Breast epithelium (tissue), 4 donors: ENCODE measurements at regions not wholly inside any gene's neighbourhood (a gene's known extent, or its start where the extent isn't known, plus 50 kb on each side); places are given as distances from the start of the nearest gene placed in this dataset.

ENCODE experiments used
- DNase-seq, 2 donors: peaks; one replicate each; pipeline ENCODE4 v3.0.0-alpha.2; 2019; ENCODE audit warnings: low spot score in 2 of 2
- H3K27ac ChIP-seq, 2 donors: fragments of 200-600 bp; sonication (generic) in 1 of 2; one replicate each; pipeline ENCODE4 v1.5.1; 2016 to 2019; ENCODE audit warnings: mild to moderate bottlenecking in 1 of 2
- H3K27me3 ChIP-seq, 2 donors: fragments of 200-600 bp; sonication (generic) in 1 of 2; one replicate each; pipeline versions ENCODE4 v1.5.1 to v1.6.0; 2017 to 2019; ENCODE audit warnings: control low read depth in 1 of 2, mild to moderate bottlenecking in 1 of 2
- H3K36me3 ChIP-seq: fragments of 200-600 bp; one replicate; pipeline ENCODE4 v1.5.1; 2019
- H3K4me1 ChIP-seq, 2 donors: fragments of 200-600 bp; sonication (generic); one replicate each; pipeline ENCODE4 v1.5.1; 2016 to 2019; ENCODE audit warnings: control low read depth in 1 of 2
- H3K4me3 ChIP-seq, 3 donors: fragments of 200-600 bp; sonication (generic); 1 replicate in 2 of 3; 2 replicates in 1 of 3; pipeline ENCODE4 v1.5.1; 2016 to 2019; ENCODE audit warnings: mild to moderate bottlenecking in 3 of 3, moderate library complexity in 2 of 3
- H3K9me3 ChIP-seq, 2 donors: fragments of 200-600 bp; sonication (generic) in 1 of 2; one replicate each; pipeline ENCODE4 v1.5.1; 2016 to 2019; ENCODE audit warnings: control low read depth in 1 of 2
- POLR2A ChIP-seq: fragments of 450-650 bp; IDR thresholded peaks from one replicate; pipeline ENCODE4 v1.6.1; 2016; ENCODE audit warnings: antibody characterized with exemption, mild to moderate bottlenecking, moderate library complexity
- POLR2AphosphoS5 ChIP-seq, 3 donors: sonication (generic); formaldehyde crosslinking; IDR thresholded peaks; one replicate each; pipeline ENCODE4 v1.6.1; 2017; ENCODE audit warnings: antibody characterized with exemption in 3 of 3
- intact Hi-C: fragments of 100-400 bp; cut with DNase I; formaldehyde crosslinking; loops from one replicate; pipeline ENCODE4 v1.15.1; 2023; ENCODE audit warnings: low total_unique reads
- TF ChIP-seq, protein P1 (sequence below), 3 donors: fragments of 450-650 bp; IDR thresholded peaks; one replicate each; pipeline ENCODE4 v1.5.1; 2016 to 2017; ENCODE audit warnings: antibody characterized with exemption in 3 of 3, mild to moderate bottlenecking in 3 of 3, moderate library complexity in 3 of 3

DNA sequence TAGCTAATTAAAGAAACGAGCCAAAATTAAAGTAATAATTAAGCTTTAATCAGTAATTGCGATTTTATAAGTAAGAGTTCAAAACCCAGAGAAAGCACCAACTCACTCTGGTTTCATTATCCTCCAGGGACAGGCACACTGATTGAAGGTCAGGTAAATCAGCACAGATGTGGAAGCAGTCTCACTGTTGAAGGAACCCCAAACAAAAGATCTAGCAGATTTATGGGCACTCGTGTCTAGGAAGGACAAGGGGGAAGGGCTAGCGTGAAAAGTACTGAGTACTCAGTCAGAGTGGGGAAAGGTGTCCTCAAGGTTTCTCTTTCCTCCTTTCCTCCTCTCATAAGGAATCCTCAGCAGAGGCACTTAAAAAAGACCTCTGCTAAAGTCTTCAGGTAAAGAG lies 320.1 kb downstream of the PYDC2 start:
- Histone ChIP-seq H3K27ac (no peak overlapping the region), H3K4me1 (no peaks in the 10 kb centered on the region), H3K27me3 (no peaks in the 10 kb centered on the region), H3K4me3 (no peak overlapping the region), H3K36me3 (no peaks in the 10 kb centered on the region), H3K9me3 (no peaks in the 10 kb centered on the region)
- no peak for DNase-seq
- no peak for TF ChIP-seq POLR2A
- no peak for TF ChIP-seq POLR2AphosphoS5 (IDR thresholded peaks at IDR 0.05)
- TF ChIP-seq, protein P1, sequence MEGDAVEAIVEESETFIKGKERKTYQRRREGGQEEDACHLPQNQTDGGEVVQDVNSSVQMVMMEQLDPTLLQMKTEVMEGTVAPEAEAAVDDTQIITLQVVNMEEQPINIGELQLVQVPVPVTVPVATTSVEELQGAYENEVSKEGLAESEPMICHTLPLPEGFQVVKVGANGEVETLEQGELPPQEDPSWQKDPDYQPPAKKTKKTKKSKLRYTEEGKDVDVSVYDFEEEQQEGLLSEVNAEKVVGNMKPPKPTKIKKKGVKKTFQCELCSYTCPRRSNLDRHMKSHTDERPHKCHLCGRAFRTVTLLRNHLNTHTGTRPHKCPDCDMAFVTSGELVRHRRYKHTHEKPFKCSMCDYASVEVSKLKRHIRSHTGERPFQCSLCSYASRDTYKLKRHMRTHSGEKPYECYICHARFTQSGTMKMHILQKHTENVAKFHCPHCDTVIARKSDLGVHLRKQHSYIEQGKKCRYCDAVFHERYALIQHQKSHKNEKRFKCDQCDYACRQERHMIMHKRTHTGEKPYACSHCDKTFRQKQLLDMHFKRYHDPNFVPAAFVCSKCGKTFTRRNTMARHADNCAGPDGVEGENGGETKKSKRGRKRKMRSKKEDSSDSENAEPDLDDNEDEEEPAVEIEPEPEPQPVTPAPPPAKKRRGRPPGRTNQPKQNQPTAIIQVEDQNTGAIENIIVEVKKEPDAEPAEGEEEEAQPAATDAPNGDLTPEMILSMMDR (IDR thresholded peaks at IDR 0.05): no peak
- intact Hi-C loops: no loop called here

DNA sequence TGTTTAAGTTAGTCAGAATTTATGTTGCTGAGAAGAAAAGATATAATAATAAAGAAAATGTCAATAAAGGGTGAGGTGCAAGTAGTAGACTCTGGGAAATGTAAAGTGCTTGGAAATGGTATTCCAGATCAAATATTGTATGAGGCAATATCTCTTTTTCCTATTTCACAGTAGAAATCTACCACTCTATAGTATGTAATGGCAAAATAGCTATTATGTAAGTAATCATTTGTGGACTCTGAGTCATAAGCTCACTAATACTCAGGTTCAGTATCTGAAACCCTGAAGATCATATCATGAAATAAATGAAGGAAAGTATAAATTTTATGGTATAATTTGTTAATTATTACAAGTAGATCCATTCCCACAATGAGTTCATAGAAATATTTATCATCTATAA lies 322.1 kb downstream of the PYDC2 start:
- intact Hi-C loops: no loop called here
- H3K4me1 ChIP-seq: no peaks in the 10 kb centered on the region
- no peak for DNase-seq
- no peaks in the 10 kb centered on the region for H3K36me3 ChIP-seq
- TF ChIP-seq, protein P1 (IDR thresholded peaks at IDR 0.05): no peak
- no peak for TF ChIP-seq POLR2A
- TF ChIP-seq POLR2AphosphoS5 (IDR thresholded peaks at IDR 0.05): no peak
- H3K27me3 ChIP-seq: no peaks in the 10 kb centered on the region
- no peaks in the 10 kb centered on the region for H3K9me3 ChIP-seq
- no peak overlapping the region for H3K27ac ChIP-seq
- H3K4me3 ChIP-seq: no peak overlapping the region

DNA sequence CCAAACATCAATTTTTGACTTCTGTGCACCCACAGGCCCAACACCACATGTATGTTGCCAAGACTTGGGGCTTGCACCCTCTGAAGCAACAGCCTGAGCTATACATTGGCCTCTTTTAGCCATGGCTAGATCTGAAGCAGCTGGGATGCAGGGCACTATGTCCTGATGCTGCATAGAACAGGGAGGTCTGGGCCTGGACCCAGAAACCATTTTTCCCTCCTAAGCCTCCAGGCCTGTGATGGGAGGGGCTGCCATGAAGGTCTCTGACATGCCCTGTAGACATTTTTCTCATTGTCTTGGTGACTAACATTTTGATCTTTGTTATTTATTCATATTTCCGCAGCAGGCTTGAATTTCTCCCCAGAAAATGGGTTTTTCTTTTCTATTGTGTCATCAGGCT lies 330.0 kb downstream of the PYDC2 start:
- intact Hi-C loops: no loop called here
- Histone ChIP-seq H3K27ac (no peak overlapping the region), H3K4me1 (no peaks in the 10 kb centered on the region), H3K9me3 (peaks cover 10% of the 10 kb centered on the region in 2 donors), H3K4me3 (no peak overlapping the region), H3K36me3 (no peaks in the 10 kb centered on the region), H3K27me3 (no peaks in the 10 kb centered on the region)
- no peak for TF ChIP-seq POLR2A
- TF ChIP-seq, protein P1 (IDR thresholded peaks at IDR 0.05): no peak
- TF ChIP-seq POLR2AphosphoS5 (IDR thresholded peaks at IDR 0.05): no peak
- no peak for DNase-seq

DNA sequence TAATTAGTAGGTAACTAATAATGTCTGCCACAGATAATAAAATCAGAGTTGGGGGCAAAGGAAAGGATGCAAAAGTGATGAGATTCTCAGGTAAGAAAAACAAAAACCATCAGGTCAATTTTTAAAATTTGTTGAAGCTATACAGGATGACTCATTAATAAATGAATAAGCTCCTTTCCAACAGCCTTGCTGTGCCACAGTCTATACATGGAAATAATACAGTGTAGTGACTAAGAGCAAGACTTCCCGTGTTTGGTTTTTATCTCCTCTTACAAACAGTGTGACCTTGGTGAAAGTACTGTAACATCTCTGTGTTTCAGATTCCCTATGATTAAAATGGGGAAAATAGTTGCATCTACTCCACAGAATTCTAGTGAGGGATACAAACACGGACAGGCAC lies 331.6 kb downstream of the PYDC2 start:
- DNase-seq: no peak
- intact Hi-C loops: no loop called here
- Histone ChIP-seq H3K4me1 (no peaks in the 10 kb centered on the region), H3K36me3 (no peaks in the 10 kb centered on the region), H3K9me3 (peaks cover 10% of the 10 kb centered on the region in 2 donors), H3K27ac (no peak overlapping the region), H3K27me3 (no peaks in the 10 kb centered on the region), H3K4me3 (no peak overlapping the region)
- TF ChIP-seq POLR2A: no peak

DNA sequence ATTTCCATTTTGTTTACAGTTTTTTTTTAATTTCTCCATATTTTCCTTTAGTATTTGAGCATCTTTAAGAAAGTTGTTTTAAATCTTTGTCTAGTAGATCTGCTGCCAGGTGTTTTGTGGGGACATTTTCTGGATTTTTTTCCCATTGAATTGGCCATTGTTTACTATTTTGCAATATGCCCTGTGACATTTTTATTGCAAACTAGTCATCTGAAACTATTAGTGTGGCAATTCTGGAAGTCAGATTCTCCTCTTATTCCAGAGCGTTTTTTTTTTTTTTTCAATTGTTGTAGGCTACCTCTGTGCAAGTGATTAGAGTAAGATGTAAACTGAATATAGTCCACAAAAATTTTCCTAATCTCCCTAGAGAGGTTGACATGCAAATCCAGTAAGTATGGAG lies 334.2 kb downstream of the PYDC2 start:
- Histone ChIP-seq H3K27me3 (no peaks in the 10 kb centered on the region), H3K4me1 (no peaks in the 10 kb centered on the region), H3K9me3 (peaks cover 10% of the 10 kb centered on the region in 2 donors), H3K27ac (no peak overlapping the region), H3K36me3 (no peaks in the 10 kb centered on the region), H3K4me3 (no peak overlapping the region)
- TF ChIP-seq, protein P1 (IDR thresholded peaks at IDR 0.05): no peak
- TF ChIP-seq POLR2AphosphoS5 (IDR thresholded peaks at IDR 0.05): no peak
- no peak for TF ChIP-seq POLR2A
- no peak for DNase-seq
- intact Hi-C loops: no loop called here

DNA sequence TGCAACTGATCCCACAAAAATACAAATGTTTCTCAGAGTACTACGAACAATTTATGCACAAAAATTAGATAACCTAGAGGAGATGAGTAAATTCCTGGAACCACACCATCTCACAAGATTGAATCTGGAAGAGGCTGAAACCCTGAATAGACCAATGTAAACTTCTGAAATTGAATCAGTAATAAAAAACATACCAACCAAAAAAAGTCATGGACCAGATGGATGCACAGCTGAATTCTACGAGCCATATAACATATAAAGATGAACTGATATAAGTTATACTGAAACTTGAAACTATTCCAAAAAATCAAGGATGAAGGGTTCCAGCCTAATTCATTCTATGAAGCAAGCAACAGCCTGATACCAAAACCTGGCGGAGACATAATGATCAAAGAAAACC lies 336.3 kb downstream of the PYDC2 start:
- Histone ChIP-seq H3K9me3 (peaks cover 13 to 16% of the 10 kb centered on the region in 2 donors), H3K27me3 (no peaks in the 10 kb centered on the region), H3K4me1 (no peaks in the 10 kb centered on the region), H3K36me3 (no peaks in the 10 kb centered on the region), H3K27ac (no peak overlapping the region), H3K4me3 (no peak overlapping the region)
- no peak for DNase-seq
- no peak for TF ChIP-seq POLR2A
- TF ChIP-seq, protein P1 (IDR thresholded peaks at IDR 0.05): no peak
- TF ChIP-seq POLR2AphosphoS5 (IDR thresholded peaks at IDR 0.05): no peak
- intact Hi-C loops: no loop called here
